GM20000 (cell line): ENCODE measurements at regions not wholly inside any gene's neighbourhood (a gene's known extent, or its start where the extent isn't known, plus 50 kb on each side); places are given as distances from the start of the nearest gene placed in this dataset.

Experiments
- DNase-seq: peaks from one replicate; pipeline ENCODE4 v3.0.0; 2012; ENCODE audit warnings: low spot score
- TF ChIP-seq, protein P1 (sequence below): IDR thresholded peaks from 2 replicates; pipeline ENCODE4 v1.5.1; 2012; ENCODE audit warnings: mild to moderate bottlenecking, control low read depth; ENCODE audit errors: extremely low read depth, missing control alignments

DNA sequence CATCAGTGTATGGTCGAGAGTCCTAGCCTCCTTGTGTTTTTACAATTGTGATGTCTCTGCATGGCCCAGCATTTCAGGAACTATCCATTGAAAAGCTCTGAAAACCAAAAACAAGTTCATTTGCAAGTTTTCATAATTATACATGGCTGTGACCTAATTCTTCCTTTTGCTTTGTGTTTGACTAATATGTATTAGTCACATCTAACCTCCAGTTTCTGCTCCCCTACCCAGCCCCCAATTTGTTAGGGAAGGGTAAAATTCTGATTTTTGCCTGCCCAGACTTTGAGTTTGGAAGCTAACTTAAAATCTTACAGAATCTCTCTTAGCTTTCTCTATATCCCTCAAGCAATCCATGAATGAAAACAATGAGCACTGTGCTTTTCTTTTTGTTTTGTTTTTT is 128.2 kb upstream of the SEMA6A start:
- DNase-seq, result peak; percentile 31
- TF ChIP-seq, protein P1, sequence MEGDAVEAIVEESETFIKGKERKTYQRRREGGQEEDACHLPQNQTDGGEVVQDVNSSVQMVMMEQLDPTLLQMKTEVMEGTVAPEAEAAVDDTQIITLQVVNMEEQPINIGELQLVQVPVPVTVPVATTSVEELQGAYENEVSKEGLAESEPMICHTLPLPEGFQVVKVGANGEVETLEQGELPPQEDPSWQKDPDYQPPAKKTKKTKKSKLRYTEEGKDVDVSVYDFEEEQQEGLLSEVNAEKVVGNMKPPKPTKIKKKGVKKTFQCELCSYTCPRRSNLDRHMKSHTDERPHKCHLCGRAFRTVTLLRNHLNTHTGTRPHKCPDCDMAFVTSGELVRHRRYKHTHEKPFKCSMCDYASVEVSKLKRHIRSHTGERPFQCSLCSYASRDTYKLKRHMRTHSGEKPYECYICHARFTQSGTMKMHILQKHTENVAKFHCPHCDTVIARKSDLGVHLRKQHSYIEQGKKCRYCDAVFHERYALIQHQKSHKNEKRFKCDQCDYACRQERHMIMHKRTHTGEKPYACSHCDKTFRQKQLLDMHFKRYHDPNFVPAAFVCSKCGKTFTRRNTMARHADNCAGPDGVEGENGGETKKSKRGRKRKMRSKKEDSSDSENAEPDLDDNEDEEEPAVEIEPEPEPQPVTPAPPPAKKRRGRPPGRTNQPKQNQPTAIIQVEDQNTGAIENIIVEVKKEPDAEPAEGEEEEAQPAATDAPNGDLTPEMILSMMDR, result no peak

DNA sequence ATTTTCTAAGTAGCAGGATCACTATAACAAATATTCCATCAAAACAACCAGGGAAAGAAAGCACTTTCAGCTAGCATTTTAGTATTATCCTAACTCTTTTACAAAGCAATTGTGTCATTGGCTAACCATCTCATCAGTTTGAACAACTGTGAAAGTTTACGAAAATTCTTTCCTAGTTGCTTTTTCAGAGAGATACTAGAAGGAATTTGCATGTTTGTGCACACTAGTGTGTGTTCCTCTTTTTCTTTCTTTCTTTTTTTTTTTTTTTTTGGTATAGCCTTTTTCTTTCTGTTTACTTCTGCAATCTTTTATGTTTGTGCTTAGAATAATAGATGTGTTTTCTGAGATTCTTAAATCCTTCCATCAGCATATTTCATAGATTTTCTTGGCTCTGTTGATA is 124.7 kb upstream of the SEMA6A start:
- TF ChIP-seq, protein P1, result no peak
- DNase-seq, result no peak

DNA sequence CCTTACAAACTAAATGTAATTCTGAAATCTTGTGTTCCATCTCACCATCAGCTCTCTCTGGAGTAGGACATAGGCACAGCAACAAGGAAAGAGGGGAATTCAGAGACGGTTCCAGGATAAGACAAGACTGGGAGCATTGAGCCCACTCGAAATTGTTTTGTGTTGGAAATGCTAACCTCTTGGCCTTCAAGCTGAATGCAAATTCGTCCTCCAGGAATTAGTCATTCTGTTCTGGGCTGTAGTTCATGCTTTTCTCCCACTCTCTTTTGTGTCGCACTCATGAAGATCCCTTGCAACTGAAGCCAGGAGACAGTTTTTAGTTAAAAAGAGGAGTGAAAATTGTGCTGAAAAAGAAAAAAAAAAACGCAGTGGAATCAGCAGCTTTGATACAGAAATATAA is 121.7 kb upstream of the SEMA6A start:
- peak; percentile 37 for DNase-seq
- TF ChIP-seq, protein P1, result no peak

DNA sequence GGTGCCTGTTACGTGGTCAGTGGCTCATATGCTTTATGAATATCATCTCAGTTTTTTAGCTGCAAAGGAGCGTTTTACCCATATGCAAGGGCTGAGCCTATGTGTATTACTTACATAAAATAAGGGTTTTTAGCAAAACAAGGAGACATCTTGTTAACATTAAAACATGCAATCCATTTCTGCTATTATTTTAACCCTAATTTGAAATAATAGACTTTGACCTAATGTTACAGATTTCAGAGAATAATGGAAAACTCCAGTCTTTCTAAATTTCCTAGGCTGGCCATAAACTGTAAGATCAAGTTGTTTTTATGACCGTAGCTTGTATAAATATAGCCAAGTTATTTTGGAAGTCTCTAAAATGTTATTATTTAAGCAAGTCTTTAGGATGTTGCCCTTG is 121.1 kb upstream of the SEMA6A start:
- no peak for DNase-seq
- TF ChIP-seq, protein P1, result no peak

DNA sequence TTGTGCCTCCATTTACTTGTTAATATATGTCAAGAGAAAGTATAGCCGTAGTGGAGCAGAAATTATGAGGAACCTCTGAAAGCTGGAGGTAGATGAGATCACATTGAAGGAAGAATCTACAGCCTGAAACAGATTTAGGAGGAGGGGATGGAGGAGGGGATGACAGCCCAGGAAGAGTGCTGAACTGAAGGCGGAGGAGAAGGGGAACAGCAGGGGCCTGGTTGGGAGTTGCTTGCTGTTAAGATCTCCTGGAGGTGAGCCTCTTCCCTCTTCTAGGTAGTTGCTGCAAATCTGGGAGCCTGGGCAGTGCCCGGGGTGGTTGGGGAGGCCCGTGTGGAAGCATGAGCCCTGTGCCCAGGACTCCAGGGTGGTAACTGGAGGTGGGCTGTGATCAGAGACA is 111.8 kb upstream of the SEMA6A start:
- no peak for DNase-seq
- TF ChIP-seq, protein P1, result no peak

DNA sequence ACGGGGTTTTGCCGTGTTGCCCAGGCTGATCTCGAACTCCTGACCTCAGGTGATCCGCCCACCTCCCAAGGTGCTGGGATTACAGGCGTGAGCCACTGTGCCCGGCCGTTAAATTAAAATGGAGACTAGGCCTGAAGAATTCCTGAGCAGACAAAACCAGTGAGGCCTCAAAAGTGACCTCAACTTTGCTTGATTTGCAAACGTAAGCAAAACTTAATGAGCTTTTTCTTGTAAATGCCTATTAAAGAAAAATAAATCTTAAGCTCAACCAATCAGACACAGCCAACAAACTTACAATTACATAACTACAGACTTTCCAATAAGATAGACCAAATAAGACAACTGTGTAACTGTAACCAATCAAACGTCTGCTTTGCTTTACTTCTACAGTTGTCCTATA is 111.3 kb upstream of the SEMA6A start:
- TF ChIP-seq, protein P1, result no peak

DNA sequence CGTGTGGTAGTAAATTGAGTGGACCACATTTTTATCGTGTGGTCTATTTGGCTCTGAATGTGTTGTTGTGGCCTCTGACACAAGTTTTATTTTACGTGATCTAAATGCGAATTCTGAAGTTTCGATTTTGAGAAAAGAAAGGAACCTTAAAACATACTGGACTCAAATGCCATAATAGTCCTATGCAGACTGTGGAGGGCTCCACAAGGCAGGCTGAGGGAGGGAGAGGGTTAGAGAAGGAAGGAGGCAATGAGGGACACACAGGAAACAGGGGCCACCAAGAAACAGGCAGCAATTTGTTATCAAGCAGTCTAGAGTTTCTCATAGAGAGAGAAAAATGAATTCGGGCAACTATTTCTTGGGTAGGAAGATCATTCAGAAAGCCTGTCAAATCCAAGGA is 110.4 kb upstream of the SEMA6A start:
- no peak for DNase-seq
- TF ChIP-seq, protein P1, result no peak

More for the DNA sequence above, 111.3 kb upstream of the SEMA6A start:
- DNase-seq, result no peak
